HUES48 (cell line): ENCODE measurements at regions not wholly inside any gene's neighbourhood (a gene's known extent, or its start where the extent isn't known, plus 50 kb on each side); places are given as distances from the start of the nearest gene placed in this dataset.

Experiments
- H3K27ac ChIP-seq: one replicate; pipeline ENCODE4 v1.7.0; 2013; ENCODE audit warnings: low read depth, low read length, inconsistent platforms
- H3K27me3 ChIP-seq: 2 replicates; pipeline ENCODE4 v1.6.1; 2013; ENCODE audit warnings: mild to moderate bottlenecking, low read length; ENCODE audit not compliant: control insufficient read depth, insufficient read depth
- H3K36me3 ChIP-seq: 2 replicates; pipeline ENCODE4 v1.6.1; 2013; ENCODE audit warnings: low read length; ENCODE audit not compliant: control insufficient read depth, insufficient read depth
- H3K4me1 ChIP-seq: 2 replicates; pipeline ENCODE4 v1.6.1; 2013; ENCODE audit warnings: mild to moderate bottlenecking, low read length; ENCODE audit not compliant: control insufficient read depth, insufficient read depth
- H3K4me3 ChIP-seq: 2 replicates; pipeline ENCODE4 v1.5.1; 2013; ENCODE audit warnings: mild to moderate bottlenecking, low read depth, low read length
- H3K9ac ChIP-seq: 2 replicates; pipeline ENCODE4 v1.6.1; 2013; ENCODE audit warnings: mild to moderate bottlenecking, low read depth, low read length, moderate library complexity
- H3K9me3 ChIP-seq: 2 replicates; pipeline ENCODE4 v1.6.1; 2013; ENCODE audit warnings: low read length; ENCODE audit not compliant: control insufficient read depth, insufficient read depth

GRCh38 chr9:88221105-88221504 lies 82.8 kb upstream of the SPATA31C2 start:
- Histone ChIP-seq H3K4me3 (no peak overlapping the region), H3K9me3 (no peaks in the 10 kb centered on the region), H3K36me3 (no peaks in the 10 kb centered on the region), H3K27ac (no peak overlapping the region), H3K27me3 (no peaks in the 10 kb centered on the region), H3K9ac (no peak overlapping the region), H3K4me1 (peaks cover 8% of the 10 kb centered on the region; the same call in 1 of the 2 replicates)

- no peaks in the 10 kb centered on the region for H3K9me3 ChIP-seq
- peaks cover 8% of the 10 kb centered on the region; the same call in 1 of the 2 replicates for H3K4me1 ChIP-seq
- no peaks in the 10 kb centered on the region for H3K36me3 ChIP-seq
- no peak overlapping the region for H3K9ac ChIP-seq
- H3K27ac ChIP-seq, result no peak overlapping the region
- H3K27me3 ChIP-seq, result no peaks in the 10 kb centered on the region
- H3K4me3 ChIP-seq, result no peak overlapping the region
Observed at GRCh38 chr9:88220652-88221051, 82.4 kb upstream of the SPATA31C2 start.

GRCh38 chr9:88219601-88220000 lies 81.3 kb upstream of the SPATA31C2 start:
- Histone ChIP-seq H3K27ac (no peak overlapping the region), H3K9me3 (no peaks in the 10 kb centered on the region), H3K4me1 (peaks cover 16% of the 10 kb centered on the region; the same call in 1 of the 2 replicates), H3K36me3 (no peaks in the 10 kb centered on the region), H3K4me3 (no peak overlapping the region), H3K27me3 (no peaks in the 10 kb centered on the region), H3K9ac (no peak overlapping the region)

GRCh38 chr9:88218726-88219125 lies 80.5 kb upstream of the SPATA31C2 start:
- Histone ChIP-seq H3K36me3 (no peaks in the 10 kb centered on the region), H3K27me3 (no peaks in the 10 kb centered on the region), H3K27ac (no peak overlapping the region), H3K9me3 (no peaks in the 10 kb centered on the region), H3K9ac (no peak overlapping the region), H3K4me1 (peaks cover 16% of the 10 kb centered on the region; the same call in 1 of the 2 replicates), H3K4me3 (no peak overlapping the region)

GRCh38 chr9:88216126-88216995 lies 78.1 kb upstream of the SPATA31C2 start:
- Histone ChIP-seq H3K9me3 (no peaks in the 10 kb centered on the region), H3K27me3 (no peaks in the 10 kb centered on the region), H3K27ac (no peak overlapping the region)

GRCh38 chr9:88215196-88216125 lies 77.2 kb upstream of the SPATA31C2 start:
- Histone ChIP-seq H3K4me3 (no peak overlapping the region), H3K9ac (no peak overlapping the region), H3K9me3 (no peaks in the 10 kb centered on the region), H3K27me3 (no peaks in the 10 kb centered on the region), H3K4me1 (peaks cover 7% of the 10 kb centered on the region; the same call in 1 of the 2 replicates), H3K27ac (no peak overlapping the region), H3K36me3 (no peaks in the 10 kb centered on the region)

More at GRCh38 chr9:88216126-88216995, 78.1 kb upstream of the SPATA31C2 start:
- Histone ChIP-seq H3K4me3 (no peak overlapping the region), H3K9ac (no peak overlapping the region), H3K4me1 (peaks cover 13% of the 10 kb centered on the region; the same call in 1 of the 2 replicates), H3K36me3 (no peaks in the 10 kb centered on the region)

- Histone ChIP-seq H3K4me3 (no peak overlapping the region), H3K27ac (no peak overlapping the region), H3K9ac (no peak overlapping the region), H3K4me1 (peaks cover 12% of the 10 kb centered on the region), H3K9me3 (no peaks in the 10 kb centered on the region), H3K27me3 (no peaks in the 10 kb centered on the region), H3K36me3 (no peaks in the 10 kb centered on the region)
Observed at GRCh38 chr9:88202321-88202720, 64.0 kb upstream of the SPATA31C2 start.

- Histone ChIP-seq H3K4me3 (no peak overlapping the region), H3K4me1 (peaks cover 25% of the 10 kb centered on the region), H3K36me3 (no peaks in the 10 kb centered on the region), H3K9ac (no peak overlapping the region), H3K9me3 (no peaks in the 10 kb centered on the region), H3K27ac (no peak overlapping the region), H3K27me3 (no peaks in the 10 kb centered on the region)
Observed at GRCh38 chr9:88198341-88198807, 60.1 kb upstream of the SPATA31C2 start.

GRCh38 chr9:88197781-88198340 lies 59.6 kb upstream of the SPATA31C2 start:
- Histone ChIP-seq H3K4me3 (no peak overlapping the region), H3K36me3 (no peaks in the 10 kb centered on the region), H3K9ac (no peak overlapping the region), H3K4me1 (peaks cover 25% of the 10 kb centered on the region), H3K27ac (no peak overlapping the region), H3K27me3 (no peaks in the 10 kb centered on the region), H3K9me3 (no peaks in the 10 kb centered on the region)

- Histone ChIP-seq H3K4me3 (no peak overlapping the region), H3K27me3 (no peaks in the 10 kb centered on the region), H3K36me3 (no peaks in the 10 kb centered on the region), H3K27ac (no peak overlapping the region), H3K4me1 (peaks cover 25% of the 10 kb centered on the region), H3K9ac (no peak overlapping the region), H3K9me3 (no peaks in the 10 kb centered on the region)
Observed at GRCh38 chr9:88197016-88197415, 58.7 kb upstream of the SPATA31C2 start.
